ENCODE measurements at regions not wholly inside any gene's neighbourhood (a gene's known extent, or its start where the extent isn't known, plus 50 kb on each side); places are given as distances from the start of the nearest gene placed in this dataset.

- Histone ChIP-seq H2AK5ac (ENCODE audit: insufficient read length, low read length) (no peak overlapping the region), H3K4me2 (ENCODE audit: insufficient read depth, insufficient read length, low read length) (no peak overlapping the region), H2AFZ (ENCODE audit: low read length) (no peak overlapping the region), H3K14ac (ENCODE audit: insufficient read depth, low read length) (no peak overlapping the region), H3K56ac (ENCODE audit: insufficient read length, low read depth, low read length) (no peak overlapping the region), H4K5ac (ENCODE audit: insufficient read length, low read depth, low read length) (no peak overlapping the region), H2BK15ac (ENCODE audit: low read depth, low read length) (no peak overlapping the region), H4K8ac (replicated peaks; ENCODE audit: insufficient read length, low read depth, low read length) (no peak overlapping the region), H4K91ac (ENCODE audit: insufficient read length, low read depth, low read length) (no peak overlapping the region), H3K27me3 (ENCODE audit: insufficient read depth, low read length) (no peaks in the 10 kb centered on the region), H3K18ac (ENCODE audit: insufficient read length, low read depth, low read length) (no peak overlapping the region), H2BK5ac (ENCODE audit: insufficient read length, low read length) (no peak overlapping the region), H3K4ac (ENCODE audit: low read depth, low read length) (no peak overlapping the region), H2BK20ac (ENCODE audit: low read depth, low read length, poor library complexity, severe bottlenecking) (no peak overlapping the region), H3K9me3 (ENCODE audit: control insufficient read depth, low read depth, low read length) (no peaks in the 10 kb centered on the region), H2BK12ac (ENCODE audit: insufficient read length, low read depth, low read length) (no peak overlapping the region), H3K79me2 (ENCODE audit: insufficient read depth, low read length) (no peaks in the 10 kb centered on the region), H3K4me1 (ENCODE audit: insufficient read depth, low read length) (peaks cover 4% of the 10 kb centered on the region; the same call in 1 of the 2 replicates), H4K20me1 (ENCODE audit: control insufficient read depth, insufficient read depth, insufficient read length) (no peaks in the 10 kb centered on the region), H3K9ac (ENCODE audit: extremely low read depth, insufficient read length, low read length) (no peak overlapping the region), H3T11ph (ENCODE audit: low read length) (no peak overlapping the region), H3K79me1 (ENCODE audit: insufficient read depth, low read depth, low read length, poor library complexity, severe bottlenecking) (no peaks in the 10 kb centered on the region), H3K23me2 (ENCODE audit: insufficient read length, low read depth, low read length, poor library complexity, severe bottlenecking) (no peaks in the 10 kb centered on the region), H3K27ac (ENCODE audit: insufficient read length, low read depth, low read length) (no peak overlapping the region), H2BK120ac (ENCODE audit: low read depth, low read length, poor library complexity, severe bottlenecking) (no peak overlapping the region), H3K23ac (ENCODE audit: insufficient read length, low read depth, low read length) (no peak overlapping the region)
- H3K9me3 Mint-ChIP-seq, result no peaks in the 10 kb centered on the region; a peak in 1 of 5 replicates
- no peak for TF ChIP-seq CTCF (conservative IDR thresholded peaks at IDR 0.05)
- H3K4me1 Mint-ChIP-seq, result peaks cover 10 to 41% of the 10 kb centered on the region in 2 experiments
- DNase-seq, result no peak
- WGBS (ENCODE audit: extremely low coverage, insufficient read length, low lambda C conversion rate), result no CpG with 5 or more reads among the region's 2 CpGs
- no peak overlapping the region for H3K27ac Mint-ChIP-seq
- H3K27me3 Mint-ChIP-seq (ENCODE audit: low read depth), result peaks cover under 1% of the 10 kb centered on the region; the same call in 1 of the 2 replicates
- H3K4me3 Mint-ChIP-seq, result no peak overlapping the region
- peaks cover 0 to 12% (median 4%) of the 10 kb centered on the region in 3 experiments; a peak in 2 of 7 replicates for H3K36me3 Mint-ChIP-seq (ENCODE audit: insufficient read depth in 1 of 3, low read depth in 3 of 3)
Measured at GRCh38 chr7:31444196-31444595, 69.7 kb upstream of the ITPRID1 start.
